ENCODE measurements at regions not wholly inside any gene's neighbourhood (a gene's known extent, or its start where the extent isn't known, plus 50 kb on each side); places are given as distances from the start of the nearest gene placed in this dataset.
A peak's percentile ranks its signal among the peaks of the same experiment; 100 is the strongest.

- Histone ChIP-seq H3K36me3 (no peaks in the 10 kb centered on the region), H3K4me3 (no peak overlapping the region), H3K4me1 (no peaks in the 10 kb centered on the region), H3K9me3 (no peaks in the 10 kb centered on the region), H3K27me3 (no peaks in the 10 kb centered on the region), H3K27ac (no peak overlapping the region)
- TF ChIP-seq POLR2A (IDR thresholded peaks at IDR 0.05) = no peak
- no peak for TF ChIP-seq CTCF (IDR thresholded peaks at IDR 0.05)
- intact Hi-C loops (cut with DNase I; ENCODE audit: low total_unique reads) = no loop called here
- DNase-seq = no peak
Observed at GRCh38 chr6:105850261-105851112, 235.6 kb upstream of the PRDM1 start.

GRCh38 chr6:105849746-105850145 lies 236.4 kb upstream of the PRDM1 start:
- DNase-seq = no peak
- no peaks in the 10 kb centered on the region for H3K4me1 ChIP-seq
- no peaks in the 10 kb centered on the region for H3K27me3 ChIP-seq
- no peak overlapping the region for H3K4me3 ChIP-seq
- H3K9me3 ChIP-seq = no peaks in the 10 kb centered on the region
- no peak for TF ChIP-seq CTCF (IDR thresholded peaks at IDR 0.05)
- no peak for TF ChIP-seq POLR2A (IDR thresholded peaks at IDR 0.05)
- intact Hi-C loops (cut with DNase I; ENCODE audit: low total_unique reads) = no loop called here
- no peaks in the 10 kb centered on the region for H3K36me3 ChIP-seq
- no peak overlapping the region for H3K27ac ChIP-seq

- Histone ChIP-seq H3K4me3 (no peak overlapping the region), H3K36me3 (no peaks in the 10 kb centered on the region), H3K27ac (no peak overlapping the region), H3K27me3 (no peaks in the 10 kb centered on the region), H3K9me3 (no peaks in the 10 kb centered on the region), H3K4me1 (no peaks in the 10 kb centered on the region)
- TF ChIP-seq POLR2A (IDR thresholded peaks at IDR 0.05) = no peak
- TF ChIP-seq CTCF (IDR thresholded peaks at IDR 0.05) = no peak
- DNase-seq = no peak
- intact Hi-C loops (cut with DNase I; ENCODE audit: low total_unique reads) = no loop called here
Observed at GRCh38 chr6:105847433-105847832, 238.7 kb upstream of the PRDM1 start.

- H3K36me3 ChIP-seq = no peaks in the 10 kb centered on the region
- H3K9me3 ChIP-seq = no peaks in the 10 kb centered on the region
- H3K4me3 ChIP-seq = no peak overlapping the region
- no peaks in the 10 kb centered on the region for H3K4me1 ChIP-seq
- H3K27me3 ChIP-seq = no peaks in the 10 kb centered on the region
- intact Hi-C loops (cut with DNase I; ENCODE audit: low total_unique reads) = no loop called here
- no peak overlapping the region for H3K27ac ChIP-seq
- TF ChIP-seq POLR2A (IDR thresholded peaks at IDR 0.05) (no peak), CTCF (IDR thresholded peaks at IDR 0.05) (no peak)
- DNase-seq = peak; percentile 42 to 44
Observed at GRCh38 chr6:105844275-105844883, 241.8 kb upstream of the PRDM1 start.

- Histone ChIP-seq H3K9me3 (no peaks in the 10 kb centered on the region), H3K27ac (no peak overlapping the region), H3K4me3 (no peak overlapping the region), H3K4me1 (no peaks in the 10 kb centered on the region), H3K27me3 (no peaks in the 10 kb centered on the region), H3K36me3 (no peaks in the 10 kb centered on the region)
- no peak for DNase-seq
- TF ChIP-seq CTCF (IDR thresholded peaks at IDR 0.05) (no peak), POLR2A (IDR thresholded peaks at IDR 0.05) (no peak)
- intact Hi-C loops (cut with DNase I; ENCODE audit: low total_unique reads) = no loop called here
Observed at GRCh38 chr6:105839266-105839665, 246.9 kb upstream of the PRDM1 start.
